ENCODE measurements at regions not wholly inside any gene's neighbourhood (a gene's known extent, or its start where the extent isn't known, plus 50 kb on each side); places are given as distances from the start of the nearest gene placed in this dataset.

DNA sequence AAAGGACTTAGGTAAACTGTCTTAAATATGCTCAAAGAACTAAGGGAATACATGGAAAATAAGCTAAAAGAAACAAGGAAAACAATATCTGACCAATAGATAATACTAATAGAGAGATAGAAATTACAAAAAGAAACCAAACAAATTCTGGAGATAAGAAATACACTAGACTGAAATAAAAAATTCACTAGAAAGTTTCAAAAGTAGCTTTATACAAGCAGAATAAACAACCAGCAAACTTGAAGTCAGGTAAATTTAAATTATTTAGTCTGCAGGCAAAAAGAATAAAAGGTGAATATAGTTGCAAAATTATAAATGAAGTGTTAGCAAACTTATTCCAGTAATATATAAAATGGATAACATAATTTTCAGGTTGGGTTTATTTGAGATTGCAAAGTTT lies 760.9 kb upstream of the INTU start:
- H3K4me1 ChIP-seq (ENCODE audit: control insufficient read depth, extremely low read depth, insufficient read depth, low read length) = no peaks in the 10 kb centered on the region
- dilution Hi-C loops (cut with MboI; ENCODE audit: extremely low pct_ligation_motif_present, low sequenced_read_pairs) = no loop called here
- no peaks in the 10 kb centered on the region for H3K79me2 ChIP-seq (ENCODE audit: control insufficient read depth, insufficient read depth, low read length)
- CTCF ChIA-PET = no interaction called here
- no peak overlapping the region for H2AFZ ChIP-seq (ENCODE audit: low read depth, low read length)
- POLR2A ChIA-PET = no interaction called here
- no peaks in the 10 kb centered on the region for H3K27me3 ChIP-seq (ENCODE audit: control insufficient read depth in 2 of 2, insufficient read depth in 2 of 2, low read length in 2 of 2)
- no peak overlapping the region for H3K9ac ChIP-seq (replicated peaks; ENCODE audit: extremely low read depth, insufficient read depth, low read length)
- no peak overlapping the region for H3K27ac ChIP-seq (ENCODE audit: insufficient read depth, low read depth, low read length)
- FAIRE-seq (no peak), DNase-seq (ENCODE audit: low read depth, low spot score) (no peak)
- BruUV-seq (replicated peaks) = no TSS peak
- no peaks in the 10 kb centered on the region for H3K36me3 ChIP-seq (ENCODE audit: control insufficient read depth in 2 of 2, extremely low read depth in 1 of 2, insufficient read depth in 2 of 2, low read length in 2 of 2)
- peaks cover 2% of the 10 kb centered on the region for H3K9me3 ChIP-seq (replicated peaks; ENCODE audit: control insufficient read depth, insufficient read depth, low read length)
- no peak overlapping the region for H3K4me3 ChIP-seq (replicated peaks in 1 of 3; ENCODE audit: insufficient read depth in 1 of 3, low read depth in 1 of 3, low read length in 3 of 3)
- no peaks in the 10 kb centered on the region for H3K9me1 ChIP-seq (replicated peaks; ENCODE audit: control insufficient read depth, extremely low read depth, insufficient read depth, low read length)
- intact Hi-C loops (cut with micrococcal nuclease) = no loop called here
- TF ChIP-seq, protein P1, sequence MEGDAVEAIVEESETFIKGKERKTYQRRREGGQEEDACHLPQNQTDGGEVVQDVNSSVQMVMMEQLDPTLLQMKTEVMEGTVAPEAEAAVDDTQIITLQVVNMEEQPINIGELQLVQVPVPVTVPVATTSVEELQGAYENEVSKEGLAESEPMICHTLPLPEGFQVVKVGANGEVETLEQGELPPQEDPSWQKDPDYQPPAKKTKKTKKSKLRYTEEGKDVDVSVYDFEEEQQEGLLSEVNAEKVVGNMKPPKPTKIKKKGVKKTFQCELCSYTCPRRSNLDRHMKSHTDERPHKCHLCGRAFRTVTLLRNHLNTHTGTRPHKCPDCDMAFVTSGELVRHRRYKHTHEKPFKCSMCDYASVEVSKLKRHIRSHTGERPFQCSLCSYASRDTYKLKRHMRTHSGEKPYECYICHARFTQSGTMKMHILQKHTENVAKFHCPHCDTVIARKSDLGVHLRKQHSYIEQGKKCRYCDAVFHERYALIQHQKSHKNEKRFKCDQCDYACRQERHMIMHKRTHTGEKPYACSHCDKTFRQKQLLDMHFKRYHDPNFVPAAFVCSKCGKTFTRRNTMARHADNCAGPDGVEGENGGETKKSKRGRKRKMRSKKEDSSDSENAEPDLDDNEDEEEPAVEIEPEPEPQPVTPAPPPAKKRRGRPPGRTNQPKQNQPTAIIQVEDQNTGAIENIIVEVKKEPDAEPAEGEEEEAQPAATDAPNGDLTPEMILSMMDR (IDR thresholded peaks at IDR 0.05; ENCODE audit: extremely low read depth in 1 of 2, insufficient read depth in 1 of 2, low read depth in 1 of 2, low read length in 2 of 2) = no peak
- TF ChIP-seq, protein P2, sequence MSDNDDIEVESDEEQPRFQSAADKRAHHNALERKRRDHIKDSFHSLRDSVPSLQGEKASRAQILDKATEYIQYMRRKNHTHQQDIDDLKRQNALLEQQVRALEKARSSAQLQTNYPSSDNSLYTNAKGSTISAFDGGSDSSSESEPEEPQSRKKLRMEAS (IDR thresholded peaks at IDR 0.05; ENCODE audit: insufficient read depth, insufficient read length) = no peak
- TF ChIP-seq FOS (IDR thresholded peaks at IDR 0.05; ENCODE audit: borderline replicate concordance, insufficient read depth, low read length) (no peak), MYC (IDR thresholded peaks at IDR 0.05; ENCODE audit: low read depth, low read length) (no peak), POLR2AphosphoS5 (IDR thresholded peaks at IDR 0.05; ENCODE audit: insufficient read depth, low read depth, low read length) (no peak), GATA2 (IDR thresholded peaks at IDR 0.05; ENCODE audit: insufficient read depth, insufficient read length, low read depth, low read length) (no peak), JUN (IDR thresholded peaks at IDR 0.05; ENCODE audit: borderline replicate concordance, insufficient read depth, insufficient read length, low read depth) (no peak), POLR2A (IDR thresholded peaks at IDR 0.05; ENCODE audit: low read depth, low read length) (no peak), EZH2 (IDR thresholded peaks at IDR 0.05; ENCODE audit: borderline replicate concordance, low read depth, low read length, severe bottlenecking) (no peak)
- H4K20me1 ChIP-seq (replicated peaks; ENCODE audit: control insufficient read depth, extremely low read depth, insufficient read depth, low read length) = no peaks in the 10 kb centered on the region
- no peak overlapping the region for H3K4me2 ChIP-seq (ENCODE audit: insufficient read depth, low read length)
